ENCODE measurements at regions not wholly inside any gene's neighbourhood (a gene's known extent, or its start where the extent isn't known, plus 50 kb on each side); places are given as distances from the start of the nearest gene placed in this dataset.
"Not testable (repeated sequence)": the region's sequence is repeated elsewhere in the genome, so short reads cannot be mapped to it uniquely, and the experiment has no call there.

DNA sequence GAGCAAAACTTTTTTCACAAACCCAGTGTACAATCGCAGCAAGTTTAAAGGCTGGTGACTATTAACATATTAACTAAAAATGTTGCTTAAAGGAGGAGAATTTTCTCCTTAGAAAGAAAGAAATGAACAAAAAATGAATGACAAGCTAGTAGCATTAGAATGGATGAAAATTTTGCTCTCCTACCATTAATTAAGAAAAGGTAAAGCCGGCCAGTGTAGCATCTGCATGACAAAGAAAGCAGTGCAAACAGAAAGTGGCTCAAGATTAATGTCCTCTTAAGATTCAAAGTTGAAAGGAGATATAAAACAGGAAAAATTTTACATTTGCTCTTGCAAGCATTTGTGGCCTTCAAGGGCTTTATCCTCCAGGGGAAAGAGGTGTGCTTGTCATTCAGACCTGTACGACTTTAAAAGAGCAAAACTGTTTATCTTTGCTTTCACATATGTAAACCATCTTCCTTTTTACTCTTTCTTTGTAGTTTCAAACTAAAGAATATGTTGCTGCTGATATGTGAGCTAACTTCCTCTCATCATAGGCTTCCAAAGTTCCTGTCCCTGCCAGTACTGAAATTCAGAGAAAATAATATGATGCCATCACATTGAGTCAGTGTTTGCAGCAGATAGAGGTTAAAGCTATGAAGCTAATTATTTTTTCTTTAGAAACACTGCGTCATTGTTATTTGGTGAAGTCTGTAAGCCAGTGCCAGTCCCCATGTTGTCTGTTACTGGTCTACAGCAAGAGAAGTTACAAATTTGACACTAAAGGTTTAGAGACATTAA is 439.1 kb upstream of the GRM7 start:
- H3K27ac ChIP-seq (ENCODE audit: low read length): no peak overlapping the region
- peaks cover 5% of the 10 kb centered on the region for H3K9me3 ChIP-seq (ENCODE audit: insufficient read depth, low read length, severe bottlenecking)
- H3K4me3 ChIP-seq (ENCODE audit: low read depth in 1 of 2, low read length in 2 of 2): no peak overlapping the region
- H3K4me2 ChIP-seq (ENCODE audit: insufficient read depth, low read length): no peak overlapping the region
- no peaks in the 10 kb centered on the region for H3K4me1 ChIP-seq (ENCODE audit: insufficient read depth, low read length)
- no peak overlapping the region for H3K9ac ChIP-seq (ENCODE audit: low read depth, low read length)
- H3K27me3 ChIP-seq (ENCODE audit: insufficient read depth, low read length, poor library complexity): no peaks in the 10 kb centered on the region
- no peaks in the 10 kb centered on the region for H4K20me1 ChIP-seq (ENCODE audit: insufficient read depth, low read length)
- DNase-seq (no peak), ATAC-seq (ENCODE audit: insufficient read depth, low read depth) (no peak)
- H2AFZ ChIP-seq (ENCODE audit: low read depth, low read length): no peak overlapping the region
- TF ChIP-seq, protein P1, sequence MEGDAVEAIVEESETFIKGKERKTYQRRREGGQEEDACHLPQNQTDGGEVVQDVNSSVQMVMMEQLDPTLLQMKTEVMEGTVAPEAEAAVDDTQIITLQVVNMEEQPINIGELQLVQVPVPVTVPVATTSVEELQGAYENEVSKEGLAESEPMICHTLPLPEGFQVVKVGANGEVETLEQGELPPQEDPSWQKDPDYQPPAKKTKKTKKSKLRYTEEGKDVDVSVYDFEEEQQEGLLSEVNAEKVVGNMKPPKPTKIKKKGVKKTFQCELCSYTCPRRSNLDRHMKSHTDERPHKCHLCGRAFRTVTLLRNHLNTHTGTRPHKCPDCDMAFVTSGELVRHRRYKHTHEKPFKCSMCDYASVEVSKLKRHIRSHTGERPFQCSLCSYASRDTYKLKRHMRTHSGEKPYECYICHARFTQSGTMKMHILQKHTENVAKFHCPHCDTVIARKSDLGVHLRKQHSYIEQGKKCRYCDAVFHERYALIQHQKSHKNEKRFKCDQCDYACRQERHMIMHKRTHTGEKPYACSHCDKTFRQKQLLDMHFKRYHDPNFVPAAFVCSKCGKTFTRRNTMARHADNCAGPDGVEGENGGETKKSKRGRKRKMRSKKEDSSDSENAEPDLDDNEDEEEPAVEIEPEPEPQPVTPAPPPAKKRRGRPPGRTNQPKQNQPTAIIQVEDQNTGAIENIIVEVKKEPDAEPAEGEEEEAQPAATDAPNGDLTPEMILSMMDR (IDR thresholded peaks at IDR 0.05; ENCODE audit: borderline replicate concordance, extremely low read depth, low read length, poor library complexity, severe bottlenecking): no peak
- no peak for TF ChIP-seq EZH2 (IDR thresholded peaks at IDR 0.05; ENCODE audit: borderline replicate concordance, low read depth, low read length, severe bottlenecking)
- H3K79me2 ChIP-seq (ENCODE audit: insufficient read depth, low read length): no peaks in the 10 kb centered on the region
- H3K36me3 ChIP-seq (ENCODE audit: insufficient read depth, low read length): no peaks in the 10 kb centered on the region

DNA sequence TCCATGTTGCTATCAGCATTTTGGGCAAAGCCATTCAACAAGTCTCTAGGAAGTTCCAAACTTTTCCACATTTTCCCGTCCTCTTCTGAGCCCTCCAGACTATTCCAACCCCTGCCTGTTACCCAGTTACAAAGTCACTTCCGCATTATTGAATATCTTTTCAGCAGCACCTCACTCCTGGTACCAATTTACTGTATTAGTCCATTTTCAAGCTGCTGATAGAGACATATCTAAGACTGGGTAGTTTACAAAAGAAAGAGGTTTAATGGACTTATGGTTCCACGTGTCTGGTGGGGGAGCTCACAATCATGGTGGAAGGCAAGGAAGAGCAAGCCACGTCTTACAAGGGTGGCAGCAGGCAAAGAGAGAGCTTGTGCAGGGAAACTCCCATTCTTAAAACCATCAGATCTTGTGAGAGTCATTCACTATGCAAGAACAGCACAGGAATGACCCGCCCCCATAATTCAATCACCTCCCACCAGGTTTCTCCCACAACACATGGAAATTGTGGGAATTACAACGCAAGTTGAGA is 435.6 kb upstream of the GRM7 start:
- Histone ChIP-seq H3K9me3 (ENCODE audit: insufficient read depth, low read length, severe bottlenecking) (peaks cover 5% of the 10 kb centered on the region), H3K27me3 (ENCODE audit: insufficient read depth, low read length, poor library complexity) (no peaks in the 10 kb centered on the region), H3K9ac (ENCODE audit: low read depth, low read length) (no peak overlapping the region), H3K79me2 (ENCODE audit: insufficient read depth, low read length) (no peaks in the 10 kb centered on the region), H3K27ac (ENCODE audit: low read length) (no peak overlapping the region), H3K4me1 (ENCODE audit: insufficient read depth, low read length) (no peaks in the 10 kb centered on the region), H3K4me2 (ENCODE audit: insufficient read depth, low read length) (no peak overlapping the region), H2AFZ (ENCODE audit: low read depth, low read length) (no peak overlapping the region), H3K4me3 (ENCODE audit: low read depth in 1 of 2, low read length in 2 of 2) (no peak overlapping the region), H4K20me1 (ENCODE audit: insufficient read depth, low read length) (no peaks in the 10 kb centered on the region), H3K36me3 (ENCODE audit: insufficient read depth, low read length) (no peaks in the 10 kb centered on the region)
- TF ChIP-seq, protein P1 (IDR thresholded peaks at IDR 0.05; ENCODE audit: borderline replicate concordance, extremely low read depth, low read length, poor library complexity, severe bottlenecking): no peak
- TF ChIP-seq EZH2 (IDR thresholded peaks at IDR 0.05; ENCODE audit: borderline replicate concordance, low read depth, low read length, severe bottlenecking): no peak
- no peak for ATAC-seq (ENCODE audit: insufficient read depth, low read depth)
- DNase-seq: no peak

DNA sequence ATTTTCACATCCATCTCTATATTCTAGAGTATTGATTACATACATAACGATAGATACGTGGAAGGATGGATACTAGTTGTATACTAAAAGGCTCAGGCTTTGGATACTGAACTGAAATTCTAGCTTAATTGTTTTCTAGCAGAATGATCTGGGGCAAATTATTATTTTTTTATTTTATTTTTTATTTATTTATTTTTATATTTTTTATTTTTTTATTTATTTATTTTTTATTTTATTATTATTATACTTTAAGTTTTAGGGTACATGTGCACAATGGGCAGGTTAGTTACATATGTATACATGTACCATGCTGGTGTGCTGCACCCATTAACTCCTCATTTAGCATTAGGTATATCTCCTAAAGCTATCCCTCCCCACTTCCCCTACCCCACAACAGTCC is 432.6 kb upstream of the GRM7 start:
- H3K36me3 ChIP-seq (ENCODE audit: insufficient read depth, low read length); H3K27me3 ChIP-seq (ENCODE audit: insufficient read depth, low read length, poor library complexity); H4K20me1 ChIP-seq (ENCODE audit: insufficient read depth, low read length); H2AFZ ChIP-seq (ENCODE audit: low read depth, low read length); H3K27ac ChIP-seq (ENCODE audit: low read length); ATAC-seq (ENCODE audit: insufficient read depth, low read depth); H3K4me2 ChIP-seq (ENCODE audit: insufficient read depth, low read length); H3K9ac ChIP-seq (ENCODE audit: low read depth, low read length); H3K4me3 ChIP-seq (ENCODE audit: low read depth in 1 of 2, low read length in 2 of 2); DNase-seq; H3K79me2 ChIP-seq (ENCODE audit: insufficient read depth, low read length); H3K4me1 ChIP-seq (ENCODE audit: insufficient read depth, low read length); H3K9me3 ChIP-seq (ENCODE audit: insufficient read depth, low read length, severe bottlenecking): not testable (repeated sequence)

DNA sequence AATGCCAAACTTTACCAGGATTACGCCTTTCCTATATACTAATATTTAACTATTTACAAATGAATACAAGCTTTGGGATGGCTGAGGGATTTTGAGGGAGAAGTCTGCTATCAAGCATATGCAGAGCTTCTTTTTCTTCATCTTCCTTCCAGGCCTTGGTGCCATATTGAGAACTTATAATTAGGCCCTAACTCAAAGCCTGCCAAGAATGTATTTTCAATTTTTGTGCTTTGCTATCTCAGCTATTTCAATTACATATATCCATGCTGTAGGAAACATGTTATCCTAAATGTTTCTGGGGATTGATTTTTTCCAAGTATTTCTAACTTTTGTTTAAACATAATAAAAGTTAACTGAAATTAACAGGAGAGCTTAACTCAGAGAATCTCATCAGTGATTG is 425.0 kb upstream of the GRM7 start:
- no peaks in the 10 kb centered on the region for H3K9me3 ChIP-seq (ENCODE audit: insufficient read depth, low read length, severe bottlenecking)
- H3K9ac ChIP-seq (ENCODE audit: low read depth, low read length): no peak overlapping the region
- no peak for DNase-seq
- no peaks in the 10 kb centered on the region for H4K20me1 ChIP-seq (ENCODE audit: insufficient read depth, low read length)
- no peak overlapping the region for H3K4me3 ChIP-seq (ENCODE audit: low read depth in 1 of 2, low read length in 2 of 2)
- H3K36me3 ChIP-seq (ENCODE audit: insufficient read depth, low read length): no peaks in the 10 kb centered on the region
- no peaks in the 10 kb centered on the region for H3K79me2 ChIP-seq (ENCODE audit: insufficient read depth, low read length)
- no peaks in the 10 kb centered on the region for H3K4me1 ChIP-seq (ENCODE audit: insufficient read depth, low read length)
- no peak overlapping the region for H3K4me2 ChIP-seq (ENCODE audit: insufficient read depth, low read length)
- no peak overlapping the region for H2AFZ ChIP-seq (ENCODE audit: low read depth, low read length)
- H3K27me3 ChIP-seq (ENCODE audit: insufficient read depth, low read length, poor library complexity): no peaks in the 10 kb centered on the region
- H3K27ac ChIP-seq (ENCODE audit: low read length): no peak overlapping the region
- no peak for TF ChIP-seq EZH2 (IDR thresholded peaks at IDR 0.05; ENCODE audit: borderline replicate concordance, low read depth, low read length, severe bottlenecking)
- TF ChIP-seq, protein P1 (IDR thresholded peaks at IDR 0.05; ENCODE audit: borderline replicate concordance, extremely low read depth, low read length, poor library complexity, severe bottlenecking): no peak
- ATAC-seq (ENCODE audit: insufficient read depth, low read depth): no peak

All from DND-41 (cell line).